Mammary epithelial cell (primary cell): ENCODE measurements at regions not wholly inside any gene's neighbourhood (a gene's known extent, or its start where the extent isn't known, plus 50 kb on each side); places are given as distances from the start of the nearest gene placed in this dataset.

Experiments
- CTCF ChIP-seq, 2 donors: IDR thresholded peaks in 1 of 2; conservative IDR thresholded peaks in 1 of 2; 2 replicates each; pipeline ENCODE4 v1.5.1; 2011 to 2012; ENCODE audit warnings: inconsistent platforms in 2 of 2, low read length in 2 of 2, mild to moderate bottlenecking in 2 of 2, control low read depth in 1 of 2, low read depth in 1 of 2; ENCODE audit not compliant: insufficient read depth in 1 of 2; ENCODE audit errors: extremely low read depth in 1 of 2
- EZH2 ChIP-seq: IDR thresholded peaks from 2 replicates; pipeline ENCODE4 v1.6.1; 2012; ENCODE audit warnings: low read length, inconsistent platforms, borderline replicate concordance

GRCh38 chr2:17259613-17260012 is 258.6 kb downstream of the RAD51AP2 start:
- TF ChIP-seq CTCF (conservative IDR thresholded peaks at IDR 0.05 in 1 of 2, IDR thresholded peaks at IDR 0.05 in 1 of 2; ENCODE audit: extremely low read depth in 1 of 2, insufficient read depth in 1 of 2, low read depth in 1 of 2, low read length in 2 of 2) (no peak), EZH2 (no peak)
